Kasumi-1 (cell line): ENCODE measurements at regions not wholly inside any gene's neighbourhood (a gene's known extent, or its start where the extent isn't known, plus 50 kb on each side); places are given as distances from the start of the nearest gene placed in this dataset.
"Not testable (repeated sequence)": the region's sequence is repeated elsewhere in the genome, so short reads cannot be mapped to it uniquely, and the experiment has no call there.

ENCODE experiments used
- DNase-seq, 2 experiments: peaks; one replicate each; lab custom pipeline; 2025; lab: John Stamatoyannopoulos, UW

GRCh38 chr2:36235426-36235825 is 120.2 kb upstream of the CRIM1 start:
- DNase-seq = no peak

- DNase-seq = no peak
Measured at GRCh38 chr2:36223259-36223658, 132.3 kb upstream of the CRIM1 start.

- DNase-seq = no peak
Measured at GRCh38 chr2:36222485-36222884, 133.1 kb upstream of the CRIM1 start.

GRCh38 chr2:36214691-36215090 is 140.9 kb upstream of the CRIM1 start:
- no peak for DNase-seq

GRCh38 chr2:36203366-36203765 is 152.2 kb upstream of the CRIM1 start:
- DNase-seq = no peak

- DNase-seq = no peak
Measured at GRCh38 chr2:36197181-36197971, 158.2 kb upstream of the CRIM1 start.

GRCh38 chr2:36193680-36194079 is 161.9 kb upstream of the CRIM1 start:
- no peak for DNase-seq

- no peak for DNase-seq
Measured at GRCh38 chr2:36192983-36193382, 162.6 kb upstream of the CRIM1 start.

- DNase-seq = no peak
Measured at GRCh38 chr2:36190097-36190496, 165.5 kb upstream of the CRIM1 start.

- DNase-seq = no peak
Measured at GRCh38 chr2:36185624-36186023, 170.0 kb upstream of the CRIM1 start.

GRCh38 chr2:36184848-36185247 is 170.7 kb upstream of the CRIM1 start:
- DNase-seq = no peak

GRCh38 chr2:36180789-36181482 is 174.6 kb upstream of the CRIM1 start:
- DNase-seq = not testable (repeated sequence)

- DNase-seq = not testable (repeated sequence)
Measured at GRCh38 chr2:36180293-36180692, 175.3 kb upstream of the CRIM1 start.

GRCh38 chr2:36179668-36180269 is 175.8 kb upstream of the CRIM1 start:
- DNase-seq = not testable (repeated sequence)

GRCh38 chr2:36178384-36178783 is 177.2 kb upstream of the CRIM1 start:
- DNase-seq = no peak

GRCh38 chr2:36177282-36177681 is 178.3 kb upstream of the CRIM1 start:
- no peak for DNase-seq

- no peak for DNase-seq
Measured at GRCh38 chr2:36174920-36175319, 180.7 kb upstream of the CRIM1 start.

GRCh38 chr2:36173760-36174404 is 181.7 kb upstream of the CRIM1 start:
- no peak for DNase-seq

GRCh38 chr2:36172824-36173223 is 182.8 kb upstream of the CRIM1 start:
- DNase-seq = no peak

GRCh38 chr2:36170805-36171204 is 184.8 kb upstream of the CRIM1 start:
- no peak for DNase-seq

- DNase-seq = no peak
Measured at GRCh38 chr2:36169843-36170242, 185.7 kb upstream of the CRIM1 start.

- DNase-seq = peak; percentile 18 to 48
Measured at GRCh38 chr2:36168115-36168514, 187.5 kb upstream of the CRIM1 start.

GRCh38 chr2:36165132-36165531 is 190.4 kb upstream of the CRIM1 start:
- no peak for DNase-seq
